ENCODE measurements at regions not wholly inside any gene's neighbourhood (a gene's known extent, or its start where the extent isn't known, plus 50 kb on each side); places are given as distances from the start of the nearest gene placed in this dataset.

DNA sequence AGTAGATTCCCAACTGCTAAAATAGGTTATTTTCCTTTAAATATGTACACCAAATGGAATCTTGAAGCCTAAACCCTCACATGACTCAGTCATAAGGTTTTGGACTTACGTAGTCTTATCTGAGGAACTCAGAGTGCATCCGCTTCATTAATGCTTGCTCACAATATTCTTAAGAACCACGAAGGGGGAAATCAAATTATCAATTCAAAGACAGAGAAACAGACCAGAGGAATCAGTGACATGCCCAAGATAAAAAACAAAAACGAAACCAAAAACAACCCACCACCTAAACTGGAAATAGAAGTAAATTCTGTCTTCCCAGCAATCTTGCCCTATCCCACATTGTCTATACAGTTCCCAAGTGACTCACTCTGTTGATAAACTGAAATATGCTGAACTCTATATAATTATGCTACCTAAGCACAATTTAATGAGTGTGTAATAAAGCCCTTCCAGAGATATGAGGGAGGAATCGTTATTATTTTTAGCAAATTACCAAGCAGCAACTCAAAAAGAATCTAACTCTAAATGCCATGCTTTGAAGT, 135.4 kb upstream of the CBLB start:
- no peak for FAIRE-seq
- 43 to 59% methylated on average over 5 of the region's 5 CpGs for WGBS, 2 donors
- Histone ChIP-seq H3K4me3 (peak overlapping the region in 2 of 4 donors; percentile 19 to 22), H3K36me3 (no peaks in the 10 kb centered on the region), H3K4me1 (peaks cover 0 to 5% (median 0%) of the 10 kb centered on the region in 3 donors), H3K9me3 (no peaks in the 10 kb centered on the region), H3K27ac (peak overlapping the region in 2 of 4 donors; percentile 6 to 23), H3K27me3 (no peaks in the 10 kb centered on the region)
- no peak for DNase-seq
- intact Hi-C loops (cut with DNase I): no loop called here
- TF ChIP-seq, protein P1, sequence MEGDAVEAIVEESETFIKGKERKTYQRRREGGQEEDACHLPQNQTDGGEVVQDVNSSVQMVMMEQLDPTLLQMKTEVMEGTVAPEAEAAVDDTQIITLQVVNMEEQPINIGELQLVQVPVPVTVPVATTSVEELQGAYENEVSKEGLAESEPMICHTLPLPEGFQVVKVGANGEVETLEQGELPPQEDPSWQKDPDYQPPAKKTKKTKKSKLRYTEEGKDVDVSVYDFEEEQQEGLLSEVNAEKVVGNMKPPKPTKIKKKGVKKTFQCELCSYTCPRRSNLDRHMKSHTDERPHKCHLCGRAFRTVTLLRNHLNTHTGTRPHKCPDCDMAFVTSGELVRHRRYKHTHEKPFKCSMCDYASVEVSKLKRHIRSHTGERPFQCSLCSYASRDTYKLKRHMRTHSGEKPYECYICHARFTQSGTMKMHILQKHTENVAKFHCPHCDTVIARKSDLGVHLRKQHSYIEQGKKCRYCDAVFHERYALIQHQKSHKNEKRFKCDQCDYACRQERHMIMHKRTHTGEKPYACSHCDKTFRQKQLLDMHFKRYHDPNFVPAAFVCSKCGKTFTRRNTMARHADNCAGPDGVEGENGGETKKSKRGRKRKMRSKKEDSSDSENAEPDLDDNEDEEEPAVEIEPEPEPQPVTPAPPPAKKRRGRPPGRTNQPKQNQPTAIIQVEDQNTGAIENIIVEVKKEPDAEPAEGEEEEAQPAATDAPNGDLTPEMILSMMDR (IDR thresholded peaks at IDR 0.05): no peak
- ATAC-seq: peak; percentile 49 to 82 (median 57)

DNA sequence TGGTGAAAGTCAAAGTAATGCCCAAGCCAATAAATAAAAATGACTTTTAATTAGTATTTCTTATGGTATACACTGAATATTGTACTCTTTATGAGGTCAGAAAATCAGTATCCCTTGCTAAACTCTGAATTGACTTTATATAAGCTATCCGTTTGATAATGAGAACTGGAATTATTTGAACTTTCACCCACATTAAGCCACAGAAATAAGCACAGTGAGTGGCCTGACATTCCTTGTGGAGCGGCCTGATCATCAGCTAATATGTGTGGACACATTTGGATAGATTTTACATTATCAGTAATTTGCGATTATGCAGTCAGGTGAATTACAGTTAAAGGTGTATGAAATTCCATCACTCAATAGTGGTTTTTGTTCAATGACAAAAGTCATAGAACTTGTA, 136.0 kb upstream of the CBLB start:
- TF ChIP-seq, protein P1 (IDR thresholded peaks at IDR 0.05): no peak
- WGBS, 2 donors: 45 to 66% methylated on average over 3 of the region's 3 CpGs
- DNase-seq: no peak
- no peaks in the 10 kb centered on the region for H3K36me3 ChIP-seq
- H3K27me3 ChIP-seq: no peaks in the 10 kb centered on the region
- intact Hi-C loops (cut with DNase I): no loop called here
- H3K27ac ChIP-seq: no peak overlapping the region
- peaks cover 0 to 5% (median 0%) of the 10 kb centered on the region in 3 donors for H3K4me1 ChIP-seq
- FAIRE-seq: no peak
- H3K4me3 ChIP-seq: peak overlapping the region in 1 of 4 donors; percentile 19
- no peaks in the 10 kb centered on the region for H3K9me3 ChIP-seq
- no peak for ATAC-seq

DNA sequence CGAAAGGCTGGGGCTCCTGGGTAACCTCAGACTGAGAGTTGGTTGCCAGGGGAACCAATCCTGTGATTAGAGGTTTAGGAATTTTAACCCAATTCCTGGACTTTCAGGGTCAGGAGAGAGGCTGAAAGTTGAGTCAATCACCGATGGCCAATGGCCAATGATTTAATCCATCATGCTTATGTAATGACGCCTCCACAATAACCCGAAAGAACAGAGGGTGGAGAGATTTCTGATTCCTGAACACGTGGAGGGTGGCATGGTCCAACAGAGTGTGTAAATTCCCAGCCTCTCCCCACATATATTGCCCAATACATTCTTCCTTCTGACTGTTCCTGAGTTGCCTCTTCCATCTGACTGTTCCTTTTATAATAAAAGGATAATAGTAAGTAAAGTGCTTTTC, 137.2 kb upstream of the CBLB start:
- ATAC-seq (peak in 2 of 4 donors; percentile 33 to 48), FAIRE-seq (no peak), DNase-seq (peak in 2 of 6 donors; percentile 3 to 13)
- intact Hi-C loops (cut with DNase I): no loop called here
- Histone ChIP-seq H3K27me3 (no peaks in the 10 kb centered on the region), H3K27ac (no peak overlapping the region), H3K4me3 (no peak overlapping the region), H3K9me3 (no peaks in the 10 kb centered on the region), H3K36me3 (no peaks in the 10 kb centered on the region), H3K4me1 (peaks cover 0 to 5% (median 0%) of the 10 kb centered on the region in 3 donors)
- 58 to 70% methylated on average over 5 of the region's 5 CpGs for WGBS, 2 donors
- TF ChIP-seq, protein P1 (IDR thresholded peaks at IDR 0.05): no peak

DNA sequence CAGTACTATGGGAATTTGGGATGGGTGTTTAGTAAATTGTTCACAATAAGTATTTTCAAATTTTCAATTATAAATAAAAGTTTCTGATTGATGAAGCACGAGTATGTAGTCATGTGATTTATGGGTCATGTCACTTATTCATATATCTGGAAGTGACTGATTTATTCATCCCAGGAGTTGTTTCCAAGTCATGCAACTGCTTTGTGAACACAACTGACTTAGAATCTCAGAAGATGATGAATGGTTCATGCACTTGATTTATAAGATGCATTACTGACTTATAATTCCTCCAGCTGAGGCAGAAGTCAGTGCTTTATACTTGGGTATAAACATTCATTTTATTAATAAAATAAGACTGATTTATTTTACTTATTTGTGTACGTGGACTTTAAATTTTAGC, 137.8 kb upstream of the CBLB start:
- no peaks in the 10 kb centered on the region for H3K36me3 ChIP-seq
- H3K9me3 ChIP-seq: no peaks in the 10 kb centered on the region
- no peak overlapping the region for H3K4me3 ChIP-seq
- TF ChIP-seq, protein P1 (IDR thresholded peaks at IDR 0.05): no peak
- no peak overlapping the region for H3K27ac ChIP-seq
- 38 to 51% methylated on average over 2 of the region's 2 CpGs for WGBS, 2 donors
- H3K4me1 ChIP-seq: peaks cover 0 to 5% (median 0%) of the 10 kb centered on the region in 3 donors
- H3K27me3 ChIP-seq: no peaks in the 10 kb centered on the region
- intact Hi-C loops (cut with DNase I): no loop called here
- ATAC-seq (no peak), FAIRE-seq (no peak), DNase-seq (no peak)

DNA sequence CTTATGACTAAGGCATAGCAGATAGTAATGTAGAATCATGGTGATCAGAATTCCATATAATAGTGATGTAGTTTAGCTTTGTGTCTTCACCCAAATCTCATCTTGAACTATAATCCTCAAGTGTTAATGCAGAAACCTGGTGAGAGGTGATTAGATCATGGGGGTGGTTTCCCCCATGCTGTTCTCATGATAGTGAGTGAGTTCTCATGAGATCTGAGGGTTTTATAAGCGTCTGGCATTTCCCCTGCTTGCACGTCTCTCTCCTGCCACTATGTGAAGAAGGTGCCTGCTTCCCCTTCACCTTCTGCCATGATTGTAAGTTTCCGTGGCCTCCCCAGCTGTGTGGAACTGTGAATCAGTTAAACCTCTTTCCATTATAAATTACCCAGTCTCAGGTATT, 138.7 kb upstream of the CBLB start:
- 71 to 74% methylated on average over 3 of the region's 3 CpGs for WGBS, 2 donors
- intact Hi-C loops (cut with DNase I): no loop called here
- Histone ChIP-seq H3K27me3 (no peaks in the 10 kb centered on the region), H3K9me3 (no peaks in the 10 kb centered on the region), H3K36me3 (no peaks in the 10 kb centered on the region), H3K4me1 (peaks cover 0 to 5% (median 0%) of the 10 kb centered on the region in 3 donors), H3K27ac (no peak overlapping the region), H3K4me3 (no peak overlapping the region)
- TF ChIP-seq, protein P1 (IDR thresholded peaks at IDR 0.05): no peak
- FAIRE-seq (no peak), ATAC-seq (no peak), DNase-seq (no peak)

All from pancreas (tissue), 10 donors.